Gastrocnemius medialis (tissue), 4 donors: ENCODE measurements at regions not wholly inside any gene's neighbourhood (a gene's known extent, or its start where the extent isn't known, plus 50 kb on each side); places are given as distances from the start of the nearest gene placed in this dataset.

ENCODE experiments used
- POLR2A ChIP-seq, 2 donors: fragments of 450-650 bp; IDR thresholded peaks; one replicate each; pipeline ENCODE4 v1.6.1; 2017; ENCODE audit warnings: antibody characterized with exemption in 2 of 2, mild to moderate bottlenecking in 2 of 2, moderate library complexity in 2 of 2
- TF ChIP-seq, protein P1 (sequence below), 5 experiments: fragments of 450-650 bp in 3 of 5; fragments of 200-600 bp in 2 of 5; sonication (generic) in 2 of 5; IDR thresholded peaks in 4 of 5; conservative IDR thresholded peaks in 1 of 5; 1 replicate in 4 of 5; 2 replicates in 1 of 5; pipeline ENCODE4 v1.5.1; 2016 to 2019; ENCODE audit warnings: antibody characterized with exemption in 5 of 5, mild to moderate bottlenecking in 3 of 5, moderate library complexity in 3 of 5

DNA sequence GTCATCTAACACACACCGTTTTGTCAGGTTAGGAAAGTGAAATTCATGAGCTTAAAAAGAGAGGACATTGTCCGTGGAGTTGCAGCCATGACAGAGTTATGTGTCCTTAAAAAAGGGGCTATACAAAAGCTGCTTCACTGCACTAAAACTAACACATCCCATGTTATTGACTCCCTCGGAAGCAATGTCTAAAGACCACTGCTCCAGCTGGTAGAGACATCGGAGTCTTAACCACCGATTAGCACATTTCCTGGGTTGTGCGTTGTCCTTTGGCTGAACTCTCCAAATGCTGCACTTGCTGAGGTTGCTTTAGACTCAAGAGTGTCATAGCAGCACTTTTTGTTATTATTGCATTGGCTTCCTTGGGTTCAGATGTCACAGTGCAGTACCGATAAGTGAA lies 128.3 kb upstream of the C9orf72 start:
- TF ChIP-seq, protein P1, sequence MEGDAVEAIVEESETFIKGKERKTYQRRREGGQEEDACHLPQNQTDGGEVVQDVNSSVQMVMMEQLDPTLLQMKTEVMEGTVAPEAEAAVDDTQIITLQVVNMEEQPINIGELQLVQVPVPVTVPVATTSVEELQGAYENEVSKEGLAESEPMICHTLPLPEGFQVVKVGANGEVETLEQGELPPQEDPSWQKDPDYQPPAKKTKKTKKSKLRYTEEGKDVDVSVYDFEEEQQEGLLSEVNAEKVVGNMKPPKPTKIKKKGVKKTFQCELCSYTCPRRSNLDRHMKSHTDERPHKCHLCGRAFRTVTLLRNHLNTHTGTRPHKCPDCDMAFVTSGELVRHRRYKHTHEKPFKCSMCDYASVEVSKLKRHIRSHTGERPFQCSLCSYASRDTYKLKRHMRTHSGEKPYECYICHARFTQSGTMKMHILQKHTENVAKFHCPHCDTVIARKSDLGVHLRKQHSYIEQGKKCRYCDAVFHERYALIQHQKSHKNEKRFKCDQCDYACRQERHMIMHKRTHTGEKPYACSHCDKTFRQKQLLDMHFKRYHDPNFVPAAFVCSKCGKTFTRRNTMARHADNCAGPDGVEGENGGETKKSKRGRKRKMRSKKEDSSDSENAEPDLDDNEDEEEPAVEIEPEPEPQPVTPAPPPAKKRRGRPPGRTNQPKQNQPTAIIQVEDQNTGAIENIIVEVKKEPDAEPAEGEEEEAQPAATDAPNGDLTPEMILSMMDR (IDR thresholded peaks at IDR 0.05 in 4 of 5, conservative IDR thresholded peaks at IDR 0.05 in 1 of 5): no peak
- no peak for TF ChIP-seq POLR2A (IDR thresholded peaks at IDR 0.05)
